Esophagus squamous epithelium (tissue), 4 donors: ENCODE measurements at regions not wholly inside any gene's neighbourhood (a gene's known extent, or its start where the extent isn't known, plus 50 kb on each side); places are given as distances from the start of the nearest gene placed in this dataset.

Source experiments
- CTCF ChIP-seq, 6 experiments: fragments of 450-650 bp in 4 of 6; fragments of 200-600 bp in 2 of 6; sonication (generic) in 2 of 6; IDR thresholded peaks; one replicate each; pipeline ENCODE4 v1.5.1; 2016 to 2019; ENCODE audit warnings: antibody characterized with exemption in 6 of 6, mild to moderate bottlenecking in 4 of 6, moderate library complexity in 4 of 6
- POLR2A ChIP-seq, 4 donors: fragments of 450-650 bp; IDR thresholded peaks; one replicate each; pipeline ENCODE4 v1.6.1; 2017; ENCODE audit warnings: antibody characterized with exemption in 4 of 4, mild to moderate bottlenecking in 4 of 4, moderate library complexity in 3 of 4

GRCh38 chr4:83819582-83819981 lies 283.7 kb downstream of the GPAT3 start:
- TF ChIP-seq CTCF (IDR thresholded peaks at IDR 0.05): no peak
- TF ChIP-seq POLR2A (IDR thresholded peaks at IDR 0.05): no peak
